ENCODE measurements at regions not wholly inside any gene's neighbourhood (a gene's known extent, or its start where the extent isn't known, plus 50 kb on each side); places are given as distances from the start of the nearest gene placed in this dataset.

DNA sequence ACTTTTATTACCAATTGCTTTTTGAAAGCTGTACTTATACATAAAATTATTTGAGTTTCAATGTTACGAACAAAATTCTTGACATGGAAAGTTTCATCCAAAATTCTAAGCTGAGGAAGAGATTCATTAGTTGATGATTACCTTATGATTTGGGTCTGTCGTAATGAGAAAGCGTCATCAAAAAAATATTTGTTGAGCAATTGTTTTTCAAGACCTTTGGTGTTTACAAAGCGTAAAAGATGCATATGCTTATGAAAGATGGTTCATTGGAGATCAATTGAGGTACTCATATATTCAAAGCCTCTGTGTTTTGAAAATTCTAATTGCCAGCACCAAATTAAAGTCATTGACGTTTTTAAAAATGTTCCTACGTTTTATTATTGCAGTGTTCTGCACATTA is 110.5 kb upstream of the DOK5 start:
- DNase-seq: no peak

DNA sequence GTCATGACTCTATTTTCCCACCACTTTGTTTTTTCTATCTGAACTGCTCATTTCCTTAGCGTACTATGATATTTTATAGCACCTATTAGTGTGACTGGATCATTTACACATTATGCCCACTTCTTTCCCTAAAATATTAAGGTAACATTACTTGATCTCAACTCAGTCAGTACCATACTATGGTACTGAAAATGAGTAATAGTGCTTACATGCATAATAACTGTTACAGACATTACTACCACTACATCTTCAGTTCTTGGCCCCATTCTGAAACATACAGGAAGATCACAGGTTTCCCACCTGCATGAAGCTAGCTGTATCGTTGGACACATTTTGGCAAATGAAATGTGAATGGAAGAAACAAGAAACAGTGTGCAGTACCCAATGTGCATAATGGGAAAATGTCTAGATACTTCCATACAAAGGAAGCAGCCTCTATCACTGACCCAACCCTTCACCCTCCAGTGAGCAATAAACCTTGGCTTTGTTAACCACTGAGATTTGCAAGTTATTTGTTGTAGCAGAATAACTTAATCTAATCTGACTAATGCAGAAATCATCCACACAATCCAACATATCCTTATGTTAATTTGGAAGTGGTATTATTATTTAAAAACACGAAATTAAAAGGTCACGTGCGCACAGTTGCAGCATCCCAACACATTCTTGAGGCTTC is 108.6 kb upstream of the DOK5 start:
- DNase-seq: no peak

DNA sequence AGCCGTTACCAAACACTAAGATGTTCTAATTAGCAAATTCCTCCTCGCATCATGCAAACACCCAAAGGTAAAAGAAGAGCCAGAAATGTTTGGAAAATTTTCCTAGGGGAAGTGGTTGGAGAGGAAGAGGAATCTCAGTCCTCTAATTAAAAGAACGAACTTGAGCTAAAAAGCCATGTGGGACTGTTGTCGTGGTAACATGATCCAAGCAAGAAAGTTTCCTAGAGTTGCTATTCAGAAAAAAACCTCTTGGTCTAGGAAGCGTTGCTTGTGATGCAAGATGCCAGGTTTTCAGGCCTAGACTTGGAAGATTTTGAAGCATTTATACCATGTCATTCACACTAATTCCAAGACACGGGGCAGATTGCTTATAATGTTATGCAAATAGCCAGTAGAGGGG is 106.8 kb upstream of the DOK5 start:
- no peak for DNase-seq

DNA sequence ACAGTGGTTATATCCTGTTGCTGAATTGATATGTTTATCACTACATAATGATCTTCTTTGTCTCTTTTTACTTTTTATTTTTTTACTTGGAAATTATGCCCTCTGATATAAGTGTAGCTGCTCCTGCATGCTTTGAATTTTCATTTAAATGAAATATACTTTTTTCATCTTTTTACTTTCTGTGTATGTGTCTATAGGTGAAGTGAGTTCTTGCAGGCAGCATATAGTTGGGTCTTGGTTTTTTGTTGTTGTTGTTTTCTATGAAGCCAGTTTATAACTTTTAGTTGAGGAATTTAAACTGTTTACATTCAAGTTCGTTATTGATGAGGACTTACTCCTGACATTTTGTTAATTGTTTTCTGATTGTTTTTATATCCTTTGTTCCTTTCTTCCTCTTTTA is 103.1 kb upstream of the DOK5 start:
- DNase-seq: no peak

DNA sequence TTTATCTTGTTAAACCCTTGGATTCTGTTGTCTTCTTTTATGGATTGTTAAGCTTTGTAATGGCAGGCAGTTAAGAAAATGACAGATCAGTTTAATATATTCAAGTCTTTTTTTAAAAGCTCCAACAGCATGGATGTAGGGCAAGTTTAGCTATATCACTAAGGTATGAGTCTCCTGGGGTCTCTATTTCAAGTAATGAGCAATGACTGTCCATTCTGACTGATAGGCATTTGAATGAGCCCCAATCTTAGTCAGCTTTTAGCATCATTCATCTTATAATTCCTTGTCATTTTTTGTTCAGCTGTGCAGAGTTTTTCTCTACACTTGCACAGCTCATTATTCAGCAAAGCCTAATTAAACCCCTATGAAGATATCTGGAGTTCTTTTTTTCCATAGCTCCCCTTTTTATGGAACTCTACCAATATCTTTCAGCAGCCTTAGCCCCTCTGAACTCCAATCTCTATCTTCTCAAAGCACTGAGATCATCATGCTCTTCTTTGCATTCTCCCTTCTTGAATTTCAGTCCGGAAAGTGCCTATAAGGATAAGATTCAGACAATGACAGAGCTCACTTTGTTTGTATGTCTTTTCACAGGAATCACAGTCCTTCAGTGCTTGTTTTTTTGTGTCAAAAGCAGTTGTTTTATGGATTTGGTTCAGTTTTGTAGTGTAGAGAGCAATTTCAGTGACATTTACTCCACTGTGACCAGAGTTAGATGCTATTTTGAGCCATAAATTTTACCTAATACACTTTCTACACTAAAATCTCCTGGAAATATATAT is 97.2 kb upstream of the DOK5 start:
- no peak for DNase-seq

DNA sequence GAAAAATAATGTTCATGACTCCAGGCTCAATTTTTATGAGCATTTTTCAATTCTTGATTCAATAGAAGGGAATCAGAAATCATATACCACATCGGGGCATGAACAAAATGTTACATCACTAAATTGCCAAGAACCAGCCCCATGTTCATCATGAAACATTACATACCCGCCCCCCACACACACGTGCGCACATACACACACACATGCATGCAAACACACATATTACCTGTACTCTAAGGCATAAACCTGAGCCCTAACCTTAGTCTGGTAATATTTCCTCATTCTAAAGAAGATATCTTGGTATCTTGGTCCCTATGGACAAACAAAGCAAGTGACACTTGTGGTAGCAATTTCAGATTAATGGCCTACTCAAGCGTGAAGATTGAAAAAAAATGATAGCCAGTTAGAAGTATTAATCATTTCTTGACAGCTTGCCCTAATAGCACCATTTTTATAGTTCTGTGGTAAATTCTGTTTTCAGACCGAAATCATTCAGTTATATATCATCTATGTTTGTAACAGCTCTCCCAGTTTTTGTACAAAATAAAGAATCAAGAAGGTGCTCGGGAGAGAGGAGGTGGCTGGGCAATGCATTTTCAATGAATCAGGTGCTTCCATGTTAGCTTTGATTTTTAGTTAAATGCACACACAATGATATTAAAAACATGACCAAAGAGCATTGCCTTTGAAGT is 95.4 kb upstream of the DOK5 start:
- no peak for DNase-seq

DNA sequence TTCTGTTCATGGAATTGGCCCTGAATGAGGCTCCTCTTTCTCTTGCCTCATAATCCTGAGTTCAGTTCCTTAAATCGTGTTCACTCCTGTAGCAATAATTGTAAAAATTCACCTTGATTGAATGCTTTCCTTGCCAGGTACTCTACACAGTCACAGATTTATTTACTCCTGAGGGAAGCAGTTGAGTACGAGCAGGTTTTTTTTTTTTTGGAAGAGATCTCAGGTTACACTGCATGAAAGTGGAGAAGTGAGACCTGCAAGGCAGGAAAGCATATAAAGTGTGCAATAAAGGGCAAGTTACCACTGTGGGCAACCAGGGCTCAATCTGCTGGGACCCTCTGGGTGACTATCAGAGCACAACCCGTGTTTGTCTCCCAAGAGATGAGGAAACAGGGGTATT is 93.0 kb upstream of the DOK5 start:
- DNase-seq: no peak

DNA sequence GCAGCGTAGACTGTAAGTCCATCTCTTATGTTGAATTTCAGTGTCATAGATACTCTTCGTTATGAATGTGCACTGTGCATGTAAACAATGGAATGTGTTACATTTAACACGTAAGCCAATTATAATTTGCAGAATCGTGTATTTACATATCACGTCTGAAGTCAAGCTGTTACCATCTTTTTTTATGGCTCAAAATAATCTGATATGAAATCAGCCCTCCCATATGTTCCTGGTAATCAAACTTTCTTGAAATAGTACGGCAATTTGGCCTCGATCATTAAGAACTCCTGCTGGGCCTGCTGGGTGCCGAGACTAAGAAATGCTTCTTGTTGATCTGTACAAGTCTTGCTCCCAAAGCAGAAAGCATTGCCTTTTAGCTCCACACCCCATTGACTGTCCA is 89.6 kb upstream of the DOK5 start:
- no peak for DNase-seq

DNA sequence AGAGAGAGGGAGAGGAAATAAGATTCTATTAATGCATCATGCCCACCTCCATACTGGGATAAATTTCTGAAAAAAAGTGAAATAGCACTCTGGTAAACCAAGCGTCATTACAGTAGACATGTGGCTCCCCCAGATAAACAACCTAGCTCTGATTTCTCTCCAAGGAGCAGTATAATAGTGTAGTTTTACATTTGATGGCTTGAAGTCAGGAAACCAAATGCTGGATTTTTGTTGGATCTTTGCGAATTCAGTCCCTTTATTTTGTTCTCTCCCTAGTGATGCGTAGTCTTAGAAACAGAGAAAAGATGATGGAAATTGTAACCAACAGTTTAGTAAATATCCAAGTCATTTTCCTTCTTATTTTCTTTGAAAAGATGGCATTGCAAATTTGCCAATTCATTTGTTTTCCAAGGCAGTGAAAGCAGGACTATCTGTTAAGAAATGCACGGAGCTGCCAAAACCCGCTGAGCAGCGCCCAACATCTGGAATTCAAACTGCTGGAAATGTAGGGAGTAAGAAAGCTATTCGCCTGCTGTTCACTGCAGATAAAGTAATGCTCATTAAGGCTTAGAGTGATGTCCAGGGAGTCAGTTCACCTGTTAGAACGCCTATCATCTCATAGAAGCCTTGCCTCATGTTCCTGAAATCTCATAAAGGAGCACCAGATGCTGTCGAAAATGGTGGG is 85.7 kb upstream of the DOK5 start:
- DNase-seq: no peak

DNA sequence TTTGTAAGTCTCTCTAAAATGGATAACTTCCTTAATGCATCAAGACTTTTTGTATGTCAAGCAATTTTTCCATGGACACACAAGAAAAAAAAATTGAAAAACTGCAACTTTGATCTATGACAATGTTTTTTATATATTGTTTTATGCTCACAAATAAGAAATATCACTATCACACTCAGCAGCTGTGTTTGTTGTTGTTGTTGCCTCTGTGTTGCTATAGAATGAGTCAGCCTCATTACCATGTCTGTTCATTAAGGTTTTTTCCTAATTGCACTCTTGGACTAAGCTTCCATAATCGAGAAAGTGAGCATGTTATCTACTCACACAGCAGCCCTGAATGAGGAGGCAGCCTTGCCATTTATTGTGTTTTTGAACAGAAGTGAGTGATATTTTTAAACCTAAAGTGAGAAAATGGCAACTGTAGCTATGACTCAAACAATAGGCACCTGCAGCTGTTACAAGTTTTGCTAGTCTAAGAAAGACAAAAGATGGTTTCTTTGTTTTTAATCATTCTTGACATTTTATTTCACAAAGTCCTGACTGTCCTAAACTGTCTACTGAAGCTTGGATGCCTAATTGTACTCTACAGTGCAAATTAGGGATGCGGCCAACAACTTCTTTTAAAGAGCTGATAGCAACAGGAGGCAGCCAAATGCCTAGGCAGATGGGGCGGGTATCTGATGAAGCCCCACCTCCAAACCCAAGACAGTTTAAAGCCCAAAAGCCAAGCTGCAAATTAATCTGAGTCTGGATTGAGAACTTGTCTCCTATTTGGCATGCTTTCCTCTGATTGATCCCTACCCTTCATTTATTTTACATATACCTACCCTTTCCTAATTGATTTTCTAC is 77.9 kb upstream of the DOK5 start:
- DNase-seq: no peak

DNA sequence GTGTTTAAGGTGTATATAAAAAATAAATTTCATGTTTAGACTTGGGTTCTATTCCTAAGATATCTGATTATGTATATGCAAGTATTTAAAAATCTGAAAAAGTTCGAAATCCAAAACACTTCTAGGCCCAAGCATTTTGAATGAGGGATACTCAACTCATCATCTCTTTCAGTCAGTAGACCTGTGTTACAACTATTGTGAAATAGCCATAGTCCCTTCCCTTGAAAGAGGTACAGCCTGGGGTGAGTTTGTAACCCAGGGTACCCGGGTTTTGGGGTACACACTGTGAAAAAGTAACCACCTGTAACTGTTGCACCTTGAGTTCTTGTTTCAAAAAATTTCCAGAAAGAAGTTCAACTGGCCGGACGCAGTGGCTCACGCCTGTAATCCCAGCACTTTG is 76.6 kb upstream of the DOK5 start:
- DNase-seq: no peak

DNA sequence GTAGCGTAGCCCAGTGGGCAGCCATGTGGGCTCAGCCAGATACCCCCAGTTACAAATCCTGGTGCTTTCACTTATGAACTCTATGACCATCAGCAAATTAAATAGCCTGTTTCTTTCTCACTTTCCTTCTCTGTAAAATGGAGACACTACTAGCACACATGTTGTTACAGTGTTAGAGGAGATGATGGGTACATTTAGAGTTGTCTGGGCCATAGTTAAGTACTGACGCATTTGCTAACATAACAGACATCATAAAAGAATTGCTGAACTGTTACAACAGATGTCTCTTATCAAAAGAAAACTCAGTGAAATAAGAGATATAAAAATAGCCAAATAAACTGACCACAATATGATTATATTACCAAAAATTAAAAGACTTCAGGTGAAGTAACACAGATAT is 69.9 kb upstream of the DOK5 start:
- no peak for DNase-seq

DNA sequence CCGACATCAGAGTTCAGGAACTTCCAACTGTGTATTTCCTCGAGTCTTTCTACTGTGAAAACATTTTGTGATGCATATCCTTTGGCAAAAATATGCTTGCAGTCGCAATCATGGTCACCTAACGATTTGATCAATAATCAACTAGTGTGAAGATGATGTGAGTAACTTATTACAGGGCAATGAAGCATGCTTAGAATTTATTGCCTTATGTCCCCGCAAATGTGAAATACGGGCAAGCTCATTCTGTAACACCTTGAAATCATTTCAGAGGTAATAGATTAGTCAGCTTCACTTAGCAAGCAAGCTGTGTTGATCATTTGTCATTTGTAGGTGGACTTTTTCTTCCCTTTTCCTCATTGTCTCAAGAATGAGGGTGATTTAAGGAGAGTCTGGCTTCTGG is 67.9 kb upstream of the DOK5 start:
- no peak for DNase-seq

DNA sequence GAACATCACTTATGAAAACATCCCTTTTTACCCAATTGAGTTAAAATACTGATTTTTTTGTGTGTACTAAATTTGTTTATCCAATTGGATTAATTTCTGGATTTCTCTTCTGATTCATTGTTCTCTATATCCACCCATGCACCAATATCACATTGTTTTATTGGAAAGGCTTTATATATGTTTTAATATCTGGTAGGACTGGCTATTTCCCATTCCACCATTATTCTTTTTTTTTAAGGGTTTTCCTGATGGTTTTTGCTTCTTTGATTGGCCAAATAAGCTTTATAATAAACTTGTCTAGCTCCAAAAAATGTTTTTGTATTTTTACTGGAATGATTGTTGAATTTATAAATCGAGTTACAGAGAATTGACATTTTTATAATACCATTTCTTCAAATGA is 59.4 kb upstream of the DOK5 start:
- DNase-seq: no peak

DNA sequence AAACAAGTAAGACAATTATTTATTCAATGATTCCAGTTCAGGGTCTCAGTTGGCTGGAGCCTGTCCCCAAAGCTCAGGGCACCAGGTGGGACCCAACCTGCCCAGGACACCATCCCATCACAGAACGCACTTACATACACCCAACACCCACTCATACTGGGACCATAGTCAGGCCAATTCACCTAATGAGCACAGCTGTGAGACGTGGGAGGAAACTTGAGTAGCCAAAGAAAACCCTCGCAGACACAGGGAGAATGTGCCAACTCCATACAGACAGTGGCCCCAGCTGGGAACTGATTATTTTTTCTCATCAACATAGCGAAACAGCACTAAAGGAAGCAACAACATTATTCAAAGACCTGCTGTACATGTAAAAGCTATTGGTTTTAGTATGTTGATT is 58.6 kb upstream of the DOK5 start:
- DNase-seq: no peak

DNA sequence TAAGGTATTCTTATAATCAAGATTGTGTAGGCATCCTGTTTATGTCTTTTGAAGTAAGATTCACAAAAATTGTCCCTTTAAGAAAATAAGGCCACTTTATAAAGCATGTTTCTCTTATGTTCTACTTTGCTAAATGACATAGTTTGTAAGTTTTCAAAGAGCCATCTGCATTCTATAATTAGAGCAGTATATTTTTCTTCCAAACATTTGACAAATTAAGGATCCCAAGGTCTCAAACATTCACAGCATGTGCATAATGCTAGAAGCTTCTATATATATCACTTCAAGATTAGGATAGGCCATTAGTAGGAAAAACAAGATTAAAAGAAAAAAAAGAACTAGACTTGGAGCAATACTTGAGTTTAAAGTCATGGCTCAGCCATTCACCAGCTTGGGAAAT is 55.9 kb upstream of the DOK5 start:
- no peak for DNase-seq
